GM12891 (cell line): ENCODE measurements at regions not wholly inside any gene's neighbourhood (a gene's known extent, or its start where the extent isn't known, plus 50 kb on each side); places are given as distances from the start of the nearest gene placed in this dataset.

ENCODE experiments used
- DNase-seq: peaks from one replicate; pipeline ENCODE4 v3.0.0; 2011; ENCODE audit warnings: low spot score; ENCODE audit not compliant: insufficient read length
- FAIRE-seq: peaks from 2 replicates; lab custom pipeline; 2011; peaks lifted over from hg19 to GRCh38; lab: Jason Lieb, UNC
- PAX5 ChIP-seq: IDR thresholded peaks from 2 replicates; pipeline ENCODE4 v1.6.1; 2011; ENCODE audit warnings: low read length, moderate library complexity, mild to moderate bottlenecking; ENCODE audit not compliant: insufficient read depth, severe bottlenecking
- POLR2A ChIP-seq: IDR thresholded peaks from 2 replicates; pipeline ENCODE4 v1.6.1; 2011; ENCODE audit warnings: low read depth, low read length, control low read depth
- POLR2AphosphoS5 ChIP-seq: IDR thresholded peaks from 2 replicates; pipeline ENCODE4 v1.6.1; 2011; ENCODE audit warnings: low read depth, low read length, control low read depth
- POU2F2 ChIP-seq: IDR thresholded peaks from 2 replicates; pipeline ENCODE4 v1.6.1; 2011; ENCODE audit warnings: low read depth, mild to moderate bottlenecking, control low read depth, low read length, moderate library complexity
- SPI1 ChIP-seq: IDR thresholded peaks from 2 replicates; pipeline ENCODE4 v1.6.1; 2011; ENCODE audit warnings: low read depth, low read length, control low read depth
- TAF1 ChIP-seq: IDR thresholded peaks from 2 replicates; pipeline ENCODE4 v1.6.1; 2011; ENCODE audit warnings: low read depth, low read length, control low read depth

- FAIRE-seq (no peak), DNase-seq (no peak)
These were observed 128.0 kb upstream of the ADGRL2 start for GRCh38 chr1:81672766-81673165.

GRCh38 chr1:81671038-81671437 is 129.7 kb upstream of the ADGRL2 start:
- no peak for DNase-seq
- TF ChIP-seq POU2F2 (no peak), POLR2A (no peak), POLR2AphosphoS5 (no peak), TAF1 (no peak), PAX5 (no peak), SPI1 (no peak)
- no peak for FAIRE-seq

More at GRCh38 chr1:81672766-81673165, 128.0 kb upstream of the ADGRL2 start:
- TF ChIP-seq POLR2A (no peak), TAF1 (no peak), POLR2AphosphoS5 (no peak), POU2F2 (no peak), PAX5 (no peak), SPI1 (no peak)

GRCh38 chr1:81670286-81670685 is 130.4 kb upstream of the ADGRL2 start:
- DNase-seq (no peak), FAIRE-seq (no peak)
- no peak for TF ChIP-seq SPI1
- TF ChIP-seq POLR2A = no peak
- no peak for TF ChIP-seq PAX5
- no peak for TF ChIP-seq POLR2AphosphoS5
- no peak for TF ChIP-seq POU2F2
- no peak for TF ChIP-seq TAF1

GRCh38 chr1:81666586-81666985 is 134.1 kb upstream of the ADGRL2 start:
- DNase-seq = no peak
- FAIRE-seq = no peak
- TF ChIP-seq POLR2AphosphoS5 (no peak), POU2F2 (no peak), PAX5 (no peak)

GRCh38 chr1:81664341-81664740 is 136.4 kb upstream of the ADGRL2 start:
- TF ChIP-seq POLR2AphosphoS5 (no peak), POU2F2 (no peak), TAF1 (no peak), PAX5 (no peak), POLR2A (no peak), SPI1 (no peak)
- FAIRE-seq (no peak), DNase-seq (no peak)

GRCh38 chr1:81662913-81663526 is 137.7 kb upstream of the ADGRL2 start:
- TF ChIP-seq TAF1 (no peak), SPI1 (no peak), POLR2AphosphoS5 (no peak), POLR2A (no peak), POU2F2 (no peak), PAX5 (no peak)
- FAIRE-seq (no peak), DNase-seq (no peak)

GRCh38 chr1:81660286-81660685 is 140.4 kb upstream of the ADGRL2 start:
- TF ChIP-seq TAF1 (no peak), POU2F2 (no peak), PAX5 (no peak), SPI1 (no peak), POLR2A (no peak), POLR2AphosphoS5 (no peak)
- FAIRE-seq = no peak

GRCh38 chr1:81654657-81655056 is 146.1 kb upstream of the ADGRL2 start:
- DNase-seq (no peak), FAIRE-seq (no peak)
- TF ChIP-seq POLR2AphosphoS5 (no peak), POU2F2 (no peak), TAF1 (no peak), POLR2A (no peak), PAX5 (no peak), SPI1 (no peak)

More at GRCh38 chr1:81660286-81660685, 140.4 kb upstream of the ADGRL2 start:
- no peak for DNase-seq

- no peak for DNase-seq
- TF ChIP-seq PAX5 (no peak), POLR2A (no peak), POLR2AphosphoS5 (no peak), TAF1 (no peak), POU2F2 (no peak), SPI1 (no peak)
- no peak for FAIRE-seq
These were observed 146.6 kb upstream of the ADGRL2 start for GRCh38 chr1:81654147-81654546.

GRCh38 chr1:81650776-81651175 is 150.0 kb upstream of the ADGRL2 start:
- TF ChIP-seq PAX5 (no peak), POLR2A (no peak), POLR2AphosphoS5 (no peak), TAF1 (no peak), POU2F2 (no peak), SPI1 (no peak)
- no peak for FAIRE-seq
- no peak for DNase-seq
